ENCODE measurements at regions not wholly inside any gene's neighbourhood (a gene's known extent, or its start where the extent isn't known, plus 50 kb on each side); places are given as distances from the start of the nearest gene placed in this dataset.

DNA sequence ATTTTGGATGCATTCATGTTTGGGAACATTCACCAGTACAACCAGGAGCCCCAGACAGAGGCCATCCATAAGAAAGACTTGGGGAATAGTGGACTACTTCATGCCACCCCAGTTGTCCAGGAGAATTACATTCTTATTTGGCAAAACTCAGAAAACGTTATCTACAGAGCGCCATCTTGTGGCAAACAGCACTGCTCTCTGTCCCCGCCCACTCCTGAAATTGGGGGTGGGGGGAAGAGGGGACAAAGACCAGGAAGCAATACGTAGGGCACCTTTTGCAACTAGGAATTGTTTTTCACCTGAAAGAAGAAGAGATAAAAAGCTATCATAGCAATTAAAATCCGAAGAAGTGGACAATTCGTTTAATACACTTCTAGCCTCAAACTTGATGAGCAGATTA, 134.6 kb upstream of the MGMT start:
- H3K4me3 ChIP-seq: no peak overlapping the region
- DNase-seq (no peak), ATAC-seq (no peak)
- H3K27me3 ChIP-seq (ENCODE audit: insufficient read depth in 3 of 3, low read length in 2 of 3): peaks cover 0 to 6% (median 0%) of the 10 kb centered on the region in 3 donors
- H3K27ac ChIP-seq: no peak overlapping the region
- no peaks in the 10 kb centered on the region for H3K36me3 ChIP-seq (ENCODE audit: insufficient read depth in 1 of 2, low read depth in 1 of 2)
- no peaks in the 10 kb centered on the region for H3K4me1 ChIP-seq
- WGBS, 3 donors: 39 to 43% (median 43%) methylated on average over 6 of the region's 6 CpGs
- no peaks in the 10 kb centered on the region for H3K9me3 ChIP-seq
- TF ChIP-seq, protein P1, sequence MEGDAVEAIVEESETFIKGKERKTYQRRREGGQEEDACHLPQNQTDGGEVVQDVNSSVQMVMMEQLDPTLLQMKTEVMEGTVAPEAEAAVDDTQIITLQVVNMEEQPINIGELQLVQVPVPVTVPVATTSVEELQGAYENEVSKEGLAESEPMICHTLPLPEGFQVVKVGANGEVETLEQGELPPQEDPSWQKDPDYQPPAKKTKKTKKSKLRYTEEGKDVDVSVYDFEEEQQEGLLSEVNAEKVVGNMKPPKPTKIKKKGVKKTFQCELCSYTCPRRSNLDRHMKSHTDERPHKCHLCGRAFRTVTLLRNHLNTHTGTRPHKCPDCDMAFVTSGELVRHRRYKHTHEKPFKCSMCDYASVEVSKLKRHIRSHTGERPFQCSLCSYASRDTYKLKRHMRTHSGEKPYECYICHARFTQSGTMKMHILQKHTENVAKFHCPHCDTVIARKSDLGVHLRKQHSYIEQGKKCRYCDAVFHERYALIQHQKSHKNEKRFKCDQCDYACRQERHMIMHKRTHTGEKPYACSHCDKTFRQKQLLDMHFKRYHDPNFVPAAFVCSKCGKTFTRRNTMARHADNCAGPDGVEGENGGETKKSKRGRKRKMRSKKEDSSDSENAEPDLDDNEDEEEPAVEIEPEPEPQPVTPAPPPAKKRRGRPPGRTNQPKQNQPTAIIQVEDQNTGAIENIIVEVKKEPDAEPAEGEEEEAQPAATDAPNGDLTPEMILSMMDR (IDR thresholded peaks at IDR 0.05): peak; percentile 36
- intact Hi-C loops (cut with DNase I): loop anchor here in 1 of 2 donors (5.0 kb wide), 1 partner anchor 300 kb away; no protein-coding TSS in a partner anchor

DNA sequence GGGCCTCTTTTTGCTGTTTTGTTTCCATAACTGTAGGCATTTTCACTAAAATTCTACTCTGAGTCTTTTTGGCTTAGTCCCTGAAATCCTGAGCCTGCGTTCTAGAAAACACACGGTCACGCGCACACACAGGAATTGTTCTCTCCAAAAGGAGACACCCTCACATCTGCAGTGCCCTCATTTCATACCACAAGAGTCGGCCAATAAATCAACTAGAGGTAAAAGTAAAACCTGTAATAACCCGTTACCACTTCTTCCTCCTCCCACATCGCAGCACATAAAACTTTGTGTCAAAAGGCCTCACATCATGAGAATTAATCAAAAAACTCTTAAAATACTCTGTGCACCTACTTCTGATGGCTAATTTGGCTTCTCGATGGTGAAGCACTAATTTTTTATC, 133.3 kb upstream of the MGMT start:
- whole genome bisulfite sequencing, 3 donors: 85 to 90% (median 87%) methylated on average over 8 of the region's 8 CpGs
- DNase-seq: no peak
- Histone ChIP-seq H3K27ac (no peak overlapping the region), H3K36me3 (ENCODE audit: insufficient read depth in 1 of 2, low read depth in 1 of 2) (no peaks in the 10 kb centered on the region), H3K9me3 (no peaks in the 10 kb centered on the region), H3K27me3 (ENCODE audit: insufficient read depth in 3 of 3, low read length in 2 of 3) (peaks cover 0 to 6% (median 0%) of the 10 kb centered on the region in 3 donors), H3K4me1 (no peaks in the 10 kb centered on the region), H3K4me3 (no peak overlapping the region)
- ATAC-seq: no peak
- TF ChIP-seq, protein P1 (IDR thresholded peaks at IDR 0.05): no peak
- intact Hi-C loops (cut with DNase I): loop anchor here in 1 of 2 donors (5.0 kb wide), 1 partner anchor 301 kb away; no protein-coding TSS in a partner anchor

DNA sequence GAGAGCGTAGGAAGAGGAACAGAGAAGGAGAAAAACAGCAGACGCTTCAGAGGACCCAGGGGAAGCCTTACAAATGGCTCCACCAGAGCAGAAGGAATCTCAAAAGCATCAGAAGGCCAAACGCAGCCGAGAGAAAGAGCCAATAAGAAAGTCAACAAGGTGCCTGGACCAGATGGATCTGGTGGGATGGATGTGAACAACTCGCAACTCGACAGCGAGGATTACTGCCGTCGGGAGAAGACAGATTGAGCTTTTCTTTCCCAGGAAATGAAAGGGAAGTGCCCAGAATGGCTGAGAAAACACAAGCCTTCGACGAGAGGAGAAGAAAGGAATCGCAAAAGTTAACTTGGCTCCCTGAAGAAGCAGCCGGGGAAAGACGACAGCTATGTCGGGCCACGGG, 132.8 kb upstream of the MGMT start:
- Histone ChIP-seq H3K9me3 (no peaks in the 10 kb centered on the region), H3K4me3 (no peak overlapping the region), H3K36me3 (ENCODE audit: insufficient read depth in 1 of 2, low read depth in 1 of 2) (no peaks in the 10 kb centered on the region), H3K27ac (no peak overlapping the region), H3K27me3 (ENCODE audit: insufficient read depth in 3 of 3, low read length in 2 of 3) (peaks cover 0 to 6% (median 0%) of the 10 kb centered on the region in 3 donors), H3K4me1 (no peaks in the 10 kb centered on the region)
- no peak for DNase-seq
- TF ChIP-seq, protein P1 (IDR thresholded peaks at IDR 0.05): no peak
- intact Hi-C loops (cut with DNase I): loop anchor here in 1 of 2 donors (5.0 kb wide), 1 partner anchor 302 kb away; no protein-coding TSS in a partner anchor
- WGBS, 3 donors: 74 to 80% (median 78%) methylated on average over 16 of the region's 16 CpGs
- no peak for ATAC-seq

DNA sequence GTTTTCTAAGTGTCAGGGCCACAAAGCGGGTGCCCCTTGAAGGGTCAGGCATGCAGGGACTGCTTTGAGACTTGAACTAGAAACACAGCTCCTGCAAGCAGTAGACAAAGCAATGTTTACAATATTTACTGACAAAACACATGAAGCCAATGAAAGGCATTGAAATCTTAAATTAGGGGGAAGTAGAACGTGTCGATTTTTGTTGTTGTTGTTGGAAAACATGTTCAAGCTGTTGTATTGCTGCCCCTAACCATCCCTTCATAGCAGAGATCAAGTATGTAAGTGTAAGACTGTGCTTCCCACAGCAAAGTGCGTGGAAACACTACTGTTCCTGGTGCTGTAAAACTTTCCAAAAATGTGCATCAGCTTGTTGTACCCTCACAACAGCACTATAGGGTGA, 131.6 kb upstream of the MGMT start:
- Histone ChIP-seq H3K36me3 (ENCODE audit: insufficient read depth in 1 of 2, low read depth in 1 of 2) (no peaks in the 10 kb centered on the region), H3K9me3 (no peaks in the 10 kb centered on the region), H3K27me3 (ENCODE audit: insufficient read depth in 3 of 3, low read length in 2 of 3) (peaks cover 0 to 6% (median 0%) of the 10 kb centered on the region in 3 donors), H3K27ac (no peak overlapping the region), H3K4me3 (no peak overlapping the region), H3K4me1 (no peaks in the 10 kb centered on the region)
- no peak for DNase-seq
- TF ChIP-seq, protein P1 (IDR thresholded peaks at IDR 0.05): no peak
- no peak for ATAC-seq
- 91 to 97% (median 94%) methylated on average over 4 of the region's 4 CpGs for WGBS, 3 donors
- intact Hi-C loops (cut with DNase I): no loop called here

DNA sequence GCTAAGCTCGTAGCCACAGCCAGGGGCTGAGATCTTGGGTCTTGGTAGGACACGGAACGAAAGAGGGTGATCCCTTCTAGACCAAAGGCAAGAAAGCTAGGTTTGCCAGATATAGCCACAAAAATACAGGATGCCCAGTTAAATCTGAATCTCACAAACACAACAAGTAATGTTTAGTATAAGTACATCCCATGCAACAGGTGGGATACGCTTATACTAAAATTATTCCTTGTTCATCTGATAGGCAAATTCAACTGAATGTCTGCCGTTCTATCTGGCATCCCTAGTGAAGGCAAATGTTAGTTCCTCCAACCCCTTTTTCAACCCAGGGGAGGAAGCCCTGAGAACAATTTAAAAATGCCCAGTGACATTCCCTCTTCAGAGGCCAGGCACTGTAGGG, 131.1 kb upstream of the MGMT start:
- ATAC-seq (no peak), DNase-seq (no peak)
- Histone ChIP-seq H3K36me3 (ENCODE audit: insufficient read depth in 1 of 2, low read depth in 1 of 2) (no peaks in the 10 kb centered on the region), H3K4me3 (no peak overlapping the region), H3K27ac (no peak overlapping the region), H3K4me1 (no peaks in the 10 kb centered on the region), H3K9me3 (no peaks in the 10 kb centered on the region), H3K27me3 (ENCODE audit: insufficient read depth in 3 of 3, low read length in 2 of 3) (peaks cover 0 to 6% (median 0%) of the 10 kb centered on the region in 3 donors)
- intact Hi-C loops (cut with DNase I): no loop called here
- WGBS, 3 donors: 92 to 95% (median 94%) methylated on average over 5 of the region's 5 CpGs
- TF ChIP-seq, protein P1 (IDR thresholded peaks at IDR 0.05): no peak
